Activated CD4-positive, alpha-beta memory T cell treated with anti-CD3 and anti-CD28 coated beads, Interleukin-2, amount 10 ng/mL, durations not matched to agents 7 days and 5 days (primary cell): ENCODE measurements at regions not wholly inside any gene's neighbourhood (a gene's known extent, or its start where the extent isn't known, plus 50 kb on each side); places are given as distances from the start of the nearest gene placed in this dataset.

Source experiments
- CTCF ChIA-PET: fragments of 350-600 bp; sonication (Branson Sonifier 250); formaldehyde crosslinking; loops from one replicate; lab custom pipeline; 2021; ENCODE audit warnings: antibody characterized with exemption, inconsistent platforms; lab: Charles Lee
- POLR2A ChIA-PET: fragments of 350-600 bp; sonication (Branson Sonifier 250); formaldehyde crosslinking; loops from one replicate; lab custom pipeline; 2021; ENCODE audit warnings: antibody characterized with exemption; lab: Charles Lee
- DNase-seq: peaks from one replicate; pipeline ENCODE4 v3.0.0-alpha.2; 2020
- H3K27ac Mint-ChIP-seq: one replicate; pipeline ENCODE4 v1.8.0; 2021; ENCODE audit warnings: mild to moderate bottlenecking, mixed read lengths
- H3K27me3 Mint-ChIP-seq: one replicate; pipeline ENCODE4 v1.8.0; 2021; ENCODE audit warnings: mixed read lengths
- H3K36me3 Mint-ChIP-seq: one replicate; pipeline ENCODE4 v1.8.0; 2021; ENCODE audit warnings: low read depth, mixed read lengths
- H3K4me1 Mint-ChIP-seq: one replicate; pipeline ENCODE4 v1.8.0; 2021; ENCODE audit warnings: mixed read lengths
- H3K4me3 Mint-ChIP-seq: one replicate; pipeline ENCODE4 v1.8.0; 2021; ENCODE audit warnings: mild to moderate bottlenecking, mixed read lengths
- H3K9me3 Mint-ChIP-seq: one replicate; pipeline ENCODE4 v1.8.0; 2021; ENCODE audit warnings: mixed read lengths

DNA sequence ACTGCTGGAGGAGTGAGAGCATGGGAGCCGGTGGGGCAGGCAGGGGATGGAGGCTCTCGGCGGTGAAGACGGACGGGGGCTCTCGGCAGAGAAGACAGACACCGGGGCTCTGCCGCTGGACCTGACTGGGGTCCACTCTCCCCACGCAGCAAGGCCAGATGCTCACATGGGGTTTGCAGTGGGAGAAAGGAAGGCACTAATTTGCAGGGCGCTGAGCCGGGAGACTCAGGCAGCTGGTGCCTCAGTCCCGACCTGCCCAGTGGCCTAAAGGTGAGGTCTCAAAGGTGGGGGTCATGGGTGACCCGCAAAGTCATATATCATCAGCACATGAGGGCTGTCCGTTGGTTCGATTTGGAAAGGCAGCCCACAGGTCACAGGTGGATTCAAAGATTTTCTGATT lies 187.3 kb downstream of the ERMARD start:
- Mint-ChIP-seq H3K27ac (no peak overlapping the region), H3K4me1 (no peaks in the 10 kb centered on the region), H3K36me3 (no peaks in the 10 kb centered on the region), H3K4me3 (no peak overlapping the region), H3K27me3 (peaks cover 11% of the 10 kb centered on the region), H3K9me3 (no peaks in the 10 kb centered on the region)
- no peak for DNase-seq
- ChIA-PET POLR2A (no interaction called here), CTCF (no interaction called here)

DNA sequence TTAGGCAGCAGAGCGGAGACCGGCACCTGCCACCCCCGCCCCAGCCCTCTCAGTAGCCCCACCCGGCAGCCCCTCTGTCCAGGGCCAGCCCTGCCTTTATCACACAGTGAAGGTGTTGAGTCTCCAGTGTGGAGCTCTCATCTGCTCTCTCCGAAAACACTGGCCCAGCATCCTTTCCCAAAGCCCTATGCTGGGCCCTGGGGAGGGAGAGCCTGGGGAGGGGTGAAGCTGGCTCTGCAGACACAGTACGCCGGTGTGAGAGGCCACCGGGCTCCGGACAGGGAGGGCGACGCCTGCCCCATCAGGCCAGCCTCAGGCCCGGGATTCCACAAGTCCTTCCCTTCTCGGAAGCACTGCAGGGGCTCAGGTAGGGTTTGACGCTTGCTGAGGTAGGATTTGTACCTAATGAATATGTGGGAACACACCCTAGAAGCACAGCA lies 186.9 kb downstream of the ERMARD start:
- Mint-ChIP-seq H3K9me3 (no peaks in the 10 kb centered on the region), H3K27ac (no peak overlapping the region), H3K36me3 (no peaks in the 10 kb centered on the region), H3K4me3 (no peak overlapping the region), H3K27me3 (peaks cover 8% of the 10 kb centered on the region), H3K4me1 (no peaks in the 10 kb centered on the region)
- no peak for DNase-seq
- CTCF ChIA-PET, result no interaction called here
- POLR2A ChIA-PET, result no interaction called here

DNA sequence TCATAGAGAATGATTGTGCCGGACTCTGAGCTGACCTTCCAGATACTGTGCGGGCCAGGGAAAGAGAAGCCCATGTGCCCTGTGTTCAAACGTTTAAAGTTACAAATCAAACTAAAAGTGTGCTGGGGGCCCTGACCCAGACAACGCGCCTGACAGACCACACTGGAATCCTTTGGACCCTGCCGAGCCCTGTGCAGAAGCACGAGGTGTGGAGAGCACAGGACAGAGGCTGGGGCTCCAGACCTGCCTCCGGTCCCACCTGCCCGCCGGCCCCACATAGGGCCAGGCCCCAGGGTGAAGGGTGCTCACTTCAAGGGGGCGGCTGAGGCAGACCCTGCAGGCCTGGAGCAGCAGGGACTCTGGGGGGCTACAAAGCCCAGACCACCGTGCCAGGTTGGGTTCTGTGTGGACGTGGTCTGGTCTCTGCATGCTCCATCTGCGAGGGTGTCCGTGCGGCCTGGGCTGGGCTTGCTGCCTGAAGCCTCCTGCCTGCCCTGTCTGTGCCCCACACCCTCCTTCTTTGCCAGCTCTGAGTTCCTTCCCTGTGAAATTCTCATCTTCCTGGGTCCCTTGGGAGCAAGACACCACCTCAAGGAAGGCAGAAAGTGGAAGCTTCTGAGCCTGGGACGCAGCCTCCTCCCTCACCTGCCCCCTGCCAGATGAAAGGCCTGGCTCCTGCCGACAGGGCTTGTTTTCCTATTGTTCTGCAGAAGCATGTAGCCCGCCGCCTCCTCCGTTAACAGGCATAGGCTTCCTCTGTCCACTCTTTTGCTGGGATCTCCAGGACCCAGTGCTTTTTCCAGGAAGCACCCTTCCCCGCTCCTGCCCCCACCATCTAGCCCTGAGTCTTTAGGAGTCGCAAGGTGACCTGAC lies 186.2 kb downstream of the ERMARD start:
- H3K36me3 Mint-ChIP-seq, result no peaks in the 10 kb centered on the region
- DNase-seq, result no peak
- ChIA-PET CTCF (no interaction called here), POLR2A (no interaction called here)
- H3K9me3 Mint-ChIP-seq, result no peaks in the 10 kb centered on the region
- no peaks in the 10 kb centered on the region for H3K4me1 Mint-ChIP-seq
- H3K4me3 Mint-ChIP-seq, result no peak overlapping the region
- H3K27me3 Mint-ChIP-seq, result peaks cover 7% of the 10 kb centered on the region
- H3K27ac Mint-ChIP-seq, result no peak overlapping the region

DNA sequence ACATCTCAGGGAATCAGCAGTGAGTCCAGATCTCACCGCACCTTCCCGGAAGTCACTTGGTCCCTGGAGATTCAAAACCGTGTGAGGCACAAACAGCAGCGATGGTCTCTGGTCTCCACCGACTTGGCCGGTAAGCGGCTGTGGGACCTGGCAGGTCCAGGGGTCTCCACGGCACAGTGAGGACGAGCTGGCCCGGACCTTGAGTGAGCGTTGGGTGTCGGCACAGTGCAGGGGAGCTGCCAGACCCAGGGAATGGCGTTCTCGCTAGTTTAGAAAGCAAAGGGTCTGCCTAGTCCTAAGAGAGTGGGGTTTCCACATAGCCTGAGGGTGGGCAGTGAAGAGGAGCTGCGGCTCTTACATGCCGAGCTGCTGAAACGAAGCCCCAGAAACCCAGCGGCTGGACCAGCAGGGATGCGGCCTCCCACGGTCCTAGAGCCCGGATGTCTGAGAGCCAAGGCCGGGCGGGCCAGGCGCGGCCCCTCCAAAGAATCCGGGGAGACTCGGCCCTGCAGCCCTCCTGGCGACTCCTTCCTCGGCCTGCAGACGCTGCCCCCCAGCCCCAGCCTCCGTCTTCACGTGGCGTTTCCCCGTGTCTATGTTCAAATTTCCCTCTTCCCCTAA lies 185.0 kb downstream of the ERMARD start:
- no peaks in the 10 kb centered on the region for H3K9me3 Mint-ChIP-seq
- ChIA-PET POLR2A (no interaction called here), CTCF (no interaction called here)
- no peak for DNase-seq
- H3K4me1 Mint-ChIP-seq, result no peaks in the 10 kb centered on the region
- no peaks in the 10 kb centered on the region for H3K36me3 Mint-ChIP-seq
- H3K27me3 Mint-ChIP-seq, result peaks cover 2% of the 10 kb centered on the region
- no peak overlapping the region for H3K4me3 Mint-ChIP-seq
- no peak overlapping the region for H3K27ac Mint-ChIP-seq

DNA sequence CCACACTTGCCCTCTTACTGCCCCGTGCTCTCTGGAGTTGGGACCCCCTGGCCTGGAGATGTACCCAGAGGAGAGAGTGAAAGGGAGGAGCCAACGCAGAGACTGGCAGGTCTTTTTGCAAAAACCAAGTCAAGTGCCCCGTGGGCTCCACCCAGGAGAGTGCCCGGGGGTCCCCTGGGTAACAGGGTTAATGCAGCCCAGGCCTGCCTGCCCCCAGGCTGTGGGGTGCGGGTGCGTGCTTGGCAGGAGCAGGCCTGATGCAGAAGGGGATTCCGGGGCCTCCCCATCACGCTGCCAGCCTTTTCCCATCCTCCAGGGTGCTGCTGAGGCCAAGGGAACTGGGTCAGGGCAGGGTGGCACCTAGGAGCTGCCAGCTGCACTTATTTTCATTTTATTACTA lies 184.4 kb downstream of the ERMARD start:
- no peak for DNase-seq
- POLR2A ChIA-PET, result no interaction called here
- H3K27ac Mint-ChIP-seq, result no peak overlapping the region
- no peaks in the 10 kb centered on the region for H3K36me3 Mint-ChIP-seq
- CTCF ChIA-PET, result no interaction called here
- no peaks in the 10 kb centered on the region for H3K27me3 Mint-ChIP-seq
- no peaks in the 10 kb centered on the region for H3K4me1 Mint-ChIP-seq
- no peaks in the 10 kb centered on the region for H3K9me3 Mint-ChIP-seq
- no peak overlapping the region for H3K4me3 Mint-ChIP-seq

DNA sequence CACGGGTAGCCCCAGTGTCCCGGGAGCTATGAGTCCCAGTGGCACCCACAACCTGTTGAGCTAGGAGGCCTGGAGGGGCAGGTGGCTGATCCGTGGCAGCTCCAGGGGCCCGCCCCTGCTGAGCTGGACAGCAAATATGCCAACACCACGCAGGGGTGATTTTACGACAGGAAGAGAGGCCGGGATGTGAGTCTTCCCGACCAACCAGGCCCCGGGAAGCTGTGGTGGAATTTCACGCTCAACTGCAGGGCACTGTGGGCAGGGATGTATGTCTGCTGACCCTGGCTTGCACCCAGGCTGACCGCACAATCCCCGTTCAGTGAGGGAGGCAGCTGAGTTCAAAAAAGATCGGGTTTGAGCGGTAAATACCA lies 183.9 kb downstream of the ERMARD start:
- H3K4me1 Mint-ChIP-seq, result no peaks in the 10 kb centered on the region
- H3K27me3 Mint-ChIP-seq, result no peaks in the 10 kb centered on the region
- POLR2A ChIA-PET, result no interaction called here
- H3K9me3 Mint-ChIP-seq, result no peaks in the 10 kb centered on the region
- no peak overlapping the region for H3K27ac Mint-ChIP-seq
- no peaks in the 10 kb centered on the region for H3K36me3 Mint-ChIP-seq
- CTCF ChIA-PET, result no interaction called here
- no peak overlapping the region for H3K4me3 Mint-ChIP-seq
- no peak for DNase-seq

DNA sequence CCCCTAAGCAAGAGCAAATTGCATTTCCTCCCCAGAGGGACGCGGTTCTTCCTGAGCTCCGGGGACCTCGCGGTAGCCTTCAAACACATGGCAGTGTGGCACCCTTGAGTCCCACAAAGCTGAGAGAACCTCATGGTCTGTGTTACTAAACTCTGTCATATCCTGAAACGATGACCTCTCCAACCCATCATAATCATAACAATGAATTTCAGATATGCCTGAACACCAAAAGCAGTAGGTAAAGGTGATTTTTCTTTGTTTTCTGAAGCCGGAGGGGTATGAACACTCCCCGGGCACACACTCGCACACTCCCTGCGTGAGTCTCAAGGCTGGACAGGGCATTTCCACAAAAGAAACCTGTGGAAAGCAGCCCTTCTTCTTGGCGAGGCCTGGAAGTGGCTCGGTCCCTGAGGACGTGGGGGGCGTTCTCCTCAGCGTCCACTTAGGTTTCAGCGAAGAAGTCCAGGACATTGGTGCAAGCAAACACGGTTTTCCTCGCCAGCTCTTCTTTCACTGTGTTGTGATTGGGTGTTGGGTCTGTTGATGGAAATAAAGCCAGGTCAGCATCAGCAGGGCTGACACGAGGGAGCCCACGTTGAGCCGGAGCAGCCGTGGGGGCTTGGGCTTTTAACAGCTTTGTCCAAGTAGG lies 183.4 kb downstream of the ERMARD start:
- POLR2A ChIA-PET, result no interaction called here
- H3K4me3 Mint-ChIP-seq, result no peak overlapping the region
- CTCF ChIA-PET, result no interaction called here
- H3K27me3 Mint-ChIP-seq, result no peaks in the 10 kb centered on the region
- H3K27ac Mint-ChIP-seq, result no peak overlapping the region
- H3K9me3 Mint-ChIP-seq, result no peaks in the 10 kb centered on the region
- no peaks in the 10 kb centered on the region for H3K36me3 Mint-ChIP-seq
- DNase-seq, result no peak
- no peaks in the 10 kb centered on the region for H3K4me1 Mint-ChIP-seq

DNA sequence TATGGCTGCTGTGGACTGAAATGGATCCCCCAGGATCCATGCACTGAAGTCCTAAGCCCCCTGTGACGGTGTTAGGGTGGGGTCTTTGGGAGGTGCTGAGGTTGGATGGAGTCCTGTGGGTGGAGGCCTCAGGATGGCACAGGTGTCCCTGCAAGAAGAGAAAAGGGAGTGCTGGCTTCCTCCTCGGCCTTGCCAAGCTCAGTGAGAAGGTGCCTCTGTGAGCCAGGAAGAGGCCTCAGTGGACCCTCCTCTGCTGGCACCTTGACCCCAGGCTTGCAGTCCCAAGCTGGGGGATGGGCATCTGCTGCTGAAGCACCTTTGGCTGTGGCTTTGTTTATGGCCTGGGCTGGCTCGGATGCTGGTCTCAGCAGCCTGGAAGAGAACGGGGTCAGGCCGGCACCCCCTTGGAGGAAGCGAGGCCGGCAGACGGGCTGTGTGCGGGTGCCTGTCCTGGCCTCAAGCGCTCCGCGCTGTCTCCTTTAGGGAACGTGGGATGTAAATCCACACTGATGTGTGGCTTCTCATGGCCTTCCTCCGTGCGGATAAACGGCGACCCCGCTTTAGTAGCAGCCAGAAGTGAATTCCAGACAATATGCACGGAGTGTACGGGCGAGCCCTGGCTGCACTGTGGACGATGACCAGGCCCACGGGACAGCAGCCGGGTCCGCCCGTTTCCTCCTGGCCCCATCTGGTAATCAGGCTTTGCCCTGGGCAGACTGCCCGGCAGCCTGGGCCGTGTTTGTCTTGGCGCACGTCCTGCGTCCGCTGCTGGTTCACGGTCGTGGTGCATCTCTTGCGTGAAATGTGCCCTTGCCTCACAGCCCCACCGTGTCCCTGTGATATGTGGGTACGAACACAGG lies 182.6 kb downstream of the ERMARD start:
- no peaks in the 10 kb centered on the region for H3K27me3 Mint-ChIP-seq
- no peaks in the 10 kb centered on the region for H3K4me1 Mint-ChIP-seq
- no peaks in the 10 kb centered on the region for H3K36me3 Mint-ChIP-seq
- no peak for DNase-seq
- H3K27ac Mint-ChIP-seq, result no peak overlapping the region
- H3K9me3 Mint-ChIP-seq, result no peaks in the 10 kb centered on the region
- POLR2A ChIA-PET, result no interaction called here
- H3K4me3 Mint-ChIP-seq, result no peak overlapping the region
- CTCF ChIA-PET, result no interaction called here

DNA sequence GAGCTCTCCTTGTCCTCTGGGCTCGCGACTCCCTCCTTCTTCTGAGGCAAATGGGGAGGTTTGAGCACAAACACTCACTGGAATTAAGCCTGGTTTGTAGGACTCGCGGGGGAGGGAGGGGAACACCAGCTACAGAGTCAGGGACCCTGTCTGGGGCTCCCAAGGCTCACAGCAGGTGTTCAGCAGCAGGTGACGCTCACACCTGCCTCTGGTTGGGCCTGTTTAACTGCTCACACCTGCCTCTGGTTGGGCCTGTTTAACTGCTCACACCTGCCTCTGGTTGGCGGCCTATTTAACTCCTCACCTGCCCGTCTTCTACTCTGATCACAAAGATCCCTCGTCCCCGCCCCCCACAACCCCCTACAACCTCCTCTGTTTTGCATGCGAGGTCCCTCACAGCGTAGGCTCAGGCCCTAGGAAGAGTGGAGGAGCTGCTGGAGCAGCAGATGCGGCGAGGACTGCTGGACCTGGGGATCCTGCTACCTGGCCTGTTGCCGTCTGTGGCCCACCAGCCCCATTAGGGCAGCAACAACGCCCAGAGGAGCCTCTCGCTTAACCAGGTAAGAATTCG lies 181.9 kb downstream of the ERMARD start:
- H3K4me3 Mint-ChIP-seq, result no peak overlapping the region
- H3K4me1 Mint-ChIP-seq, result no peaks in the 10 kb centered on the region
- ChIA-PET POLR2A (no interaction called here), CTCF (no interaction called here)
- H3K27ac Mint-ChIP-seq, result no peak overlapping the region
- no peak for DNase-seq
- no peaks in the 10 kb centered on the region for H3K27me3 Mint-ChIP-seq
- H3K9me3 Mint-ChIP-seq, result peaks cover 4% of the 10 kb centered on the region
- no peaks in the 10 kb centered on the region for H3K36me3 Mint-ChIP-seq

DNA sequence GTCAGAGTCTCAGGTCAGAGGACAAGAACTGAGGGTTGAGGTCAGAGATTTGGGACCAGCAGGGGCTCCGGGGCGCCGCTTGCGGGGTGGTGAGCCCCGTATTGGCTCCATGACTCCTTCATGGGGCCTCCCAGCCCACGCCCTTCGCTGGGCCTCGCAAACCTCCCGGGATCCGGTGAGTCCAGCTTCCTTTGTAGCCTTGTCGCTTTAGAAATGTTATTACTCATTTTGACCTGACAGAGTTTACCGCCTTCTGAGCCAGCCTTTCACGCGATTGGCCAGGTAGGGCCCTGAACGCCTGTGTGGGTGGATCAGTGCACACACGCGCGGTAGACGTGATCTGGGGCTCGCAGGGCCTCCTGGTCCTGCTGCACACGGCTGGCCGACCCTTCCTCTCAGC lies 181.1 kb downstream of the ERMARD start:
- ChIA-PET CTCF (interaction anchor here (1.6 kb wide), 1 partner anchor 100 kb away, joined by 5 read pairs; no protein-coding TSS in a partner anchor), POLR2A (no interaction called here)
- Mint-ChIP-seq H3K4me3 (no peak overlapping the region), H3K9me3 (peaks cover 4% of the 10 kb centered on the region), H3K27ac (no peak overlapping the region), H3K4me1 (no peaks in the 10 kb centered on the region), H3K27me3 (no peaks in the 10 kb centered on the region), H3K36me3 (no peaks in the 10 kb centered on the region)
- DNase-seq, result no peak

DNA sequence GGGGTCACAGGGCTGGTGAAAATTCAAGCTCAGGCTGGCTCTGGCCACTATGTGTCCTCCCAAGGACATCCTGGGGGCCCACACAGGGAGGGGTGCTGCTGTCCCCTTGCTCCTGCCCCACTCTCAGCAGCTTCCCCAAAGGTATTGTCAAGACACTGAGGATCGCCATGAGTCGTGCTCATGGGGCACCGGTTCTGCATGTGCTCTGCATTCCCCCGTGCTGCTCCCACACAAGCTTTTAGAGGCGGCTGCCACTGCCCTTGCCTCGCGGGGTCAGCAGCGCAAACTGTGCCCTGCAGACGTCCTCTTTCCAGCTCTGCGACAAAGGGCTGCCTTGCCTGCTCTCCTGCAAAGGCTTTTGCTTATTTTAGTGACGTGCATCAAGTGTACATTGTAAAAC lies 179.8 kb downstream of the ERMARD start:
- CTCF ChIA-PET, result interaction anchor here (1.6 kb wide), 1 partner anchor 99 kb away, joined by 5 read pairs; no protein-coding TSS in a partner anchor
- POLR2A ChIA-PET, result no interaction called here
- H3K27ac Mint-ChIP-seq, result no peak overlapping the region
- DNase-seq, result no peak
- H3K4me3 Mint-ChIP-seq, result no peak overlapping the region
- H3K27me3 Mint-ChIP-seq, result no peaks in the 10 kb centered on the region
- H3K36me3 Mint-ChIP-seq, result no peaks in the 10 kb centered on the region
- H3K9me3 Mint-ChIP-seq, result peaks cover 4% of the 10 kb centered on the region
- no peaks in the 10 kb centered on the region for H3K4me1 Mint-ChIP-seq

DNA sequence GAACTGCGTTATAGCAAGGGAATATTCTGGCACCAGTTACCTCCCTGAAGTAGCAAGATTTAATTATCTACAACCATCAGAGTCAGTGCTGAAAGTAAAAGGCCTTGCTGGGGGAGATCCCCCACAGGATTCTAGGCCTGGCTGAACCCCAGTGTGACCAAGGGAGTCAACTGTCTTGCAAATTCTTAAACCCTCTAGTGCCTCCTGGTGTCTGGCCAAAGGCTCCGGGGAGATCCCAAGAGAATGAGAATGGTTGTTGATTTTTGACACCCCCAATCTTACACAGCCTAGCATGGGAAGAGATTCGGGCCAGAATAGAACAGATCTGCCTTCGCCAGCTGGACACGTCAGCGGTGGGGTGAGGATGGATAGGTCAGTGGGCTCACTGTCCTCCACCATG lies 179.4 kb downstream of the ERMARD start:
- no peak overlapping the region for H3K4me3 Mint-ChIP-seq
- POLR2A ChIA-PET, result no interaction called here
- no peaks in the 10 kb centered on the region for H3K36me3 Mint-ChIP-seq
- H3K27me3 Mint-ChIP-seq, result no peaks in the 10 kb centered on the region
- H3K4me1 Mint-ChIP-seq, result no peaks in the 10 kb centered on the region
- no peak overlapping the region for H3K27ac Mint-ChIP-seq
- DNase-seq, result no peak
- peaks cover 5% of the 10 kb centered on the region for H3K9me3 Mint-ChIP-seq
- CTCF ChIA-PET, result interaction anchor here (1.6 kb wide), 1 partner anchor 99 kb away, joined by 5 read pairs; no protein-coding TSS in a partner anchor
